ENCODE measurements at regions not wholly inside any gene's neighbourhood (a gene's known extent, or its start where the extent isn't known, plus 50 kb on each side); places are given as distances from the start of the nearest gene placed in this dataset.

DNA sequence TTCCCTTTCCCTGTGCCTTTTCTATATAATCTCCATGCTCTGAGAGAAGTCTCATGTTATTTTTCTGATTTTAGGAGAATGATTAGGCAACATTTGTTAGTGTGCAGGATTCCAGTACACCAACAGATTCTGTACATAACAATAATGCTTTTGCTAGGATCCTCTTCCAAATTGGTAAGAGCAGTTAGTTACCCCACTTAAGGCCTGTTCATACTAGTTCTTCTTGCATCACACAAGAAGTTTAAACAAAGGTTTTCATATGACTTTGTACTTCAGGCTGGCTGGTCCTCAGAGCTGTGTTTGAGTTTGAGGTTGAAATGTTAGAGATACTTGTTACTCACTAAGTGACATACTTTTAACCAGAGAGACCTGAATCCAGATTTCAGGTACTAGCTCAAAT, 686.9 kb upstream of the NRXN1 start:
- Mint-ChIP-seq H3K4me1 (no peaks in the 10 kb centered on the region), H3K27ac (no peak overlapping the region), H3K9me3 (peaks cover 3% of the 10 kb centered on the region), H3K4me3 (no peak overlapping the region), H3K27me3 (ENCODE audit: insufficient read depth) (no peaks in the 10 kb centered on the region), H3K36me3 (ENCODE audit: low read depth) (no peaks in the 10 kb centered on the region)
- DNase-seq, result no peak
- H3K36me3 ChIP-seq (ENCODE audit: control insufficient read depth, insufficient read depth, low read length), result no peaks in the 10 kb centered on the region
- H3K27ac ChIP-seq (ENCODE audit: low read depth, low read length), result no peak overlapping the region
- no peak overlapping the region for H3K9ac ChIP-seq (ENCODE audit: extremely low read depth, low read length, poor library complexity, severe bottlenecking)
- no peaks in the 10 kb centered on the region for H3K4me1 ChIP-seq (ENCODE audit: control insufficient read depth, insufficient read depth, low read length)
- no peaks in the 10 kb centered on the region for H3K9me3 ChIP-seq (ENCODE audit: control insufficient read depth, low read length)
- no peaks in the 10 kb centered on the region for H3K27me3 ChIP-seq (ENCODE audit: control insufficient read depth, insufficient read depth, low read length, poor library complexity, severe bottlenecking)
- TF ChIP-seq, protein P1, sequence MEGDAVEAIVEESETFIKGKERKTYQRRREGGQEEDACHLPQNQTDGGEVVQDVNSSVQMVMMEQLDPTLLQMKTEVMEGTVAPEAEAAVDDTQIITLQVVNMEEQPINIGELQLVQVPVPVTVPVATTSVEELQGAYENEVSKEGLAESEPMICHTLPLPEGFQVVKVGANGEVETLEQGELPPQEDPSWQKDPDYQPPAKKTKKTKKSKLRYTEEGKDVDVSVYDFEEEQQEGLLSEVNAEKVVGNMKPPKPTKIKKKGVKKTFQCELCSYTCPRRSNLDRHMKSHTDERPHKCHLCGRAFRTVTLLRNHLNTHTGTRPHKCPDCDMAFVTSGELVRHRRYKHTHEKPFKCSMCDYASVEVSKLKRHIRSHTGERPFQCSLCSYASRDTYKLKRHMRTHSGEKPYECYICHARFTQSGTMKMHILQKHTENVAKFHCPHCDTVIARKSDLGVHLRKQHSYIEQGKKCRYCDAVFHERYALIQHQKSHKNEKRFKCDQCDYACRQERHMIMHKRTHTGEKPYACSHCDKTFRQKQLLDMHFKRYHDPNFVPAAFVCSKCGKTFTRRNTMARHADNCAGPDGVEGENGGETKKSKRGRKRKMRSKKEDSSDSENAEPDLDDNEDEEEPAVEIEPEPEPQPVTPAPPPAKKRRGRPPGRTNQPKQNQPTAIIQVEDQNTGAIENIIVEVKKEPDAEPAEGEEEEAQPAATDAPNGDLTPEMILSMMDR (conservative IDR thresholded peaks at IDR 0.05), result no peak
- H3K4me3 ChIP-seq (ENCODE audit: low read length), result no peak overlapping the region

GRCh38 chr2:51717312-51717711, 685.4 kb upstream of the NRXN1 start:
- H3K27ac Mint-ChIP-seq, result no peak overlapping the region

DNA sequence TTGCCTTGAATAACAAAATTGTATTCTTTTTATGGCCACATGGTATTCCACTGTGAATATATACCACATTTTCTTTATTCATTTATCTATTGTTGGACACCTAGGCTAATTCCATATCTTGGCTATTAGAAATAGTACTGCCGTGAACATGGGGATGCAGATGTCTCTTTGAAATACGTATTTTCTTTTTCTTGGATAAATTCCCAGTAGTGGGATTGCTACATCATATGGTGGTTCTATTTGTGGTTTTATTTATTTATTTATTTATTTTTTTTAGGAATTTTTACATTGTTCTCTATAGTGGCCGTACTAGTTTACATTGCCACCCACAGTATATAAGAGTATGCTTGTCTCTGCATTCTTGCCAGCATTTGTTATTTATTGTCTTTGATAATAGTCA, 679.8 kb upstream of the NRXN1 start:
- Mint-ChIP-seq H3K9me3 (peaks cover 13% of the 10 kb centered on the region), H3K36me3 (ENCODE audit: low read depth) (no peaks in the 10 kb centered on the region), H3K27ac (no peak overlapping the region), H3K27me3 (ENCODE audit: insufficient read depth) (no peaks in the 10 kb centered on the region), H3K4me3 (no peak overlapping the region), H3K4me1 (peaks cover 2% of the 10 kb centered on the region)
- 93% methylated on average over 3 of the region's 3 CpGs; no CpG with 5 or more reads in 1 of the 2 experiments for WGBS, 2 experiments (ENCODE audit: insufficient coverage in 1 of 2, insufficient read length in 1 of 2)
- DNase-seq, result no peak
- TF ChIP-seq, protein P1 (conservative IDR thresholded peaks at IDR 0.05), result no peak
- Histone ChIP-seq H3K4me3 (ENCODE audit: low read length) (no peak overlapping the region), H3K4me1 (ENCODE audit: control insufficient read depth, insufficient read depth, low read length) (no peaks in the 10 kb centered on the region), H3K9me3 (ENCODE audit: control insufficient read depth, low read length) (no peaks in the 10 kb centered on the region), H3K36me3 (ENCODE audit: control insufficient read depth, insufficient read depth, low read length) (no peaks in the 10 kb centered on the region), H3K27me3 (ENCODE audit: control insufficient read depth, insufficient read depth, low read length, poor library complexity, severe bottlenecking) (no peaks in the 10 kb centered on the region), H3K27ac (ENCODE audit: low read depth, low read length) (no peak overlapping the region), H3K9ac (ENCODE audit: extremely low read depth, low read length, poor library complexity, severe bottlenecking) (no peak overlapping the region)

More at GRCh38 chr2:51717312-51717711, 685.4 kb upstream of the NRXN1 start:
- H3K36me3 Mint-ChIP-seq (ENCODE audit: low read depth), result no peaks in the 10 kb centered on the region
- H3K27ac ChIP-seq (ENCODE audit: low read depth, low read length), result no peak overlapping the region
- WGBS, 2 experiments (ENCODE audit: insufficient coverage in 1 of 2, insufficient read length in 1 of 2), result 92 to 100% methylated on average over 1 to 3 of the region's 3 CpGs
- no peak overlapping the region for H3K4me3 ChIP-seq (ENCODE audit: low read length)
- no peaks in the 10 kb centered on the region for H3K4me1 ChIP-seq (ENCODE audit: control insufficient read depth, insufficient read depth, low read length)
- peaks cover 13% of the 10 kb centered on the region for H3K9me3 Mint-ChIP-seq
- DNase-seq, result no peak
- no peak overlapping the region for H3K4me3 Mint-ChIP-seq
- H3K9ac ChIP-seq (ENCODE audit: extremely low read depth, low read length, poor library complexity, severe bottlenecking), result no peak overlapping the region
- TF ChIP-seq, protein P1 (conservative IDR thresholded peaks at IDR 0.05), result no peak
- no peaks in the 10 kb centered on the region for H3K27me3 Mint-ChIP-seq (ENCODE audit: insufficient read depth)
- no peaks in the 10 kb centered on the region for H3K27me3 ChIP-seq (ENCODE audit: control insufficient read depth, insufficient read depth, low read length, poor library complexity, severe bottlenecking)
- H3K4me1 Mint-ChIP-seq, result no peaks in the 10 kb centered on the region
- no peaks in the 10 kb centered on the region for H3K9me3 ChIP-seq (ENCODE audit: control insufficient read depth, low read length)
- H3K36me3 ChIP-seq (ENCODE audit: control insufficient read depth, insufficient read depth, low read length), result no peaks in the 10 kb centered on the region
